ENCODE measurements at regions not wholly inside any gene's neighbourhood (a gene's known extent, or its start where the extent isn't known, plus 50 kb on each side); places are given as distances from the start of the nearest gene placed in this dataset.

DNA sequence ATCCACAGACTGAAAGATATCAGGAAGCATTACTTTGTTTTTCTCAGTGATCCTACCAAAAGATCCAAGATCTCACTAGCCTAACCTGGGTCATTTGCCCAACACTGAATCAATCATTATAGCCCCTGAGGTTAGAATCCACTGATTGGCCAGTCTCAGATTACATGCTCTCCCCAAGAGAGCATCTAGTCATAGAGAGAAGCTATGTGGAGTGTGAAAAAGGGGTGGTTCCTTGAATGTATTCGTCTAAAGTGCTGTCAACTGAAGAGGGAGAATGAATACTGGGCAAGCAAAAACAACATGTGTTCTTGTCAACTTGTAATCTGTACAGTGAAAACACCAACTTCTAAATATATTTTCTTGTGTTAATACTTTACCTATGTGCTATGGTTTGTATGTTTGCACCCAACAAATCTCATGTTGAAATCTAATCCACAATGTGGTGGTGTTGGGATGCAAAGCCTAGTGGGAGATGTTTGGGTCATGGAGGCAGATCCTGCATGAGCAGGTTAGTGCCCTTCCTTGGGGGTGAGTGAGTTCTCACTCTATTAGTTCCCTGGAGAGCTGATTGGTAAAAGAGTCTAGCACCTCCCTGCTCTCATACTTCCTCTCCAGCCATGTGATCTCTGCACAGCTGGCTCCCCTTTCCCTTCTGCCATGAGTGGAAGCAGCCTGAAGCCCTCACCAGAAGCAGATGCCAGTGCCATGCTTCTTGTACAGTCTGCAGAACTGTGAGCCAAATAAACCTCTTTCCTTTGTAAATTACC, 60.3 kb upstream of the PJA2 start:
- peaks cover 3% of the 10 kb centered on the region; the same call in 1 of the 2 replicates for H3K4me1 ChIP-seq (ENCODE audit: control insufficient read depth, insufficient read depth, low read length)
- POLR2A ChIA-PET: no interaction called here

DNA sequence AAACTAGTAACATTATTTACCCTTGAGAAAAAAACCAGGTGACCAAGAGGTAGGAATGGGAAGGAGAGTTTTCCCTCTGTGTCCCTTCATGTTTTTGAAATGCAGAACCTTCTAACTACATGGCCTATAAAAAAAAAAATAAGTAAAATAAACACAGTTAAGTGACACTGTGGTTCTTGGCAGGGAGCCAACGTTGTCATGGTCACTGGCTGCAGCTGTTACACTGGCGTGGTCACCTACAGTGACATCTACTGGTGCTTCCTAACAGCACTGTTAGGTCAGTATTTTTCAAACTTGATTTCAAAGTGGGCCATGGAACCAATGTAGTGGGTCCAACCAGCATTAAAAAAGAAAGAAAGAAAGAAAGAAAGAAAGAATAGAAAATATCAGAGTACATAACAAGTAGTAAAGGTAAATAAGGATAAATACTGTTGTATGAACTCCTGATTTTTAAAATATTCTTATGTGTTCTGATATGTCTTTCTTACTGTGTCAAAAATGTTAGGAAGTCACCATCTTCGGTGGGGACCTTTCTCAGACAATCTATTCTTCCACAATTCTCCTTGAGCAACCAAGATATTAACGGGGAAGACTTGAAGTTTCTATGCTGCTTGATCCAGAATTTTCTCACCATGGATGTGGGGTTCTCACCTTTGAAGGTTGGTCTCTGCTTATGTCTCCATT, 59.1 kb upstream of the PJA2 start:
- Histone ChIP-seq H3K27ac (ENCODE audit: extremely low read depth, low read depth, low read length) (no peak overlapping the region), H3K4me1 (ENCODE audit: control insufficient read depth, insufficient read depth, low read length) (peaks cover 3% of the 10 kb centered on the region; the same call in 1 of the 2 replicates), H3K36me3 (ENCODE audit: control insufficient read depth in 2 of 2, insufficient read depth in 1 of 2, low read length in 2 of 2) (no peaks in the 10 kb centered on the region), H3K4me3 (ENCODE audit: low read depth, low read length) (no peak overlapping the region), H3K9me3 (ENCODE audit: control insufficient read depth, insufficient read depth, low read depth, low read length) (no peaks in the 10 kb centered on the region; the same call in 1 of the 2 replicates)
- POLR2A ChIA-PET: no interaction called here
- CTCF ChIA-PET: interaction anchor here (0.6 to 1.7 kb wide), 6 partner anchors 9 to 789 kb away, joined by 3 to 7 read pairs (median 4); no protein-coding TSS in a partner anchor
- TF ChIP-seq KLF7 (tag by site-specific recombination; IDR thresholded peaks at IDR 0.05; ENCODE audit: borderline replicate concordance): peak; percentile 29; the same call in 1 of the 2 replicates
- TF ChIP-seq PRDM1 (tag by site-specific recombination; IDR thresholded peaks at IDR 0.05): peak; percentile 35; the same call in 1 of the 2 replicates
- peak; percentile 99 for TF ChIP-seq ZNF660 (tag by site-specific recombination; IDR thresholded peaks at IDR 0.05)
- peak; percentile 70; the same call in 1 of the 2 replicates for TF ChIP-seq ZNF10 (tag by site-specific recombination; IDR thresholded peaks at IDR 0.05)
- TF ChIP-seq OVOL3 (tag by site-specific recombination; IDR thresholded peaks at IDR 0.05): no peak
- TF ChIP-seq ZNF544 (tag by site-specific recombination; IDR thresholded peaks at IDR 0.05): peak; percentile 94
- peak; percentile 84 for TF ChIP-seq ZNF341 (tag by site-specific recombination; IDR thresholded peaks at IDR 0.05; ENCODE audit: low read depth)
- TF ChIP-seq, protein P1, sequence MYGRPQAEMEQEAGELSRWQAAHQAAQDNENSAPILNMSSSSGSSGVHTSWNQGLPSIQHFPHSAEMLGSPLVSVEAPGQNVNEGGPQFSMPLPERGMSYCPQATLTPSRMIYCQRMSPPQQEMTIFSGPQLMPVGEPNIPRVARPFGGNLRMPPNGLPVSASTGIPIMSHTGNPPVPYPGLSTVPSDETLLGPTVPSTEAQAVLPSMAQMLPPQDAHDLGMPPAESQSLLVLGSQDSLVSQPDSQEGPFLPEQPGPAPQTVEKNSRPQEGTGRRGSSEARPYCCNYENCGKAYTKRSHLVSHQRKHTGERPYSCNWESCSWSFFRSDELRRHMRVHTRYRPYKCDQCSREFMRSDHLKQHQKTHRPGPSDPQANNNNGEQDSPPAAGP (tag by site-specific recombination; IDR thresholded peaks at IDR 0.05): peak; percentile 75; the same call in 1 of the 2 replicates
- peak; percentile 67; the same call in 1 of the 2 replicates for TF ChIP-seq GLI2 (tag by site-specific recombination; IDR thresholded peaks at IDR 0.05; ENCODE audit: borderline replicate concordance, low read depth)
- TF ChIP-seq ZNF174 (tag by site-specific recombination; IDR thresholded peaks at IDR 0.05): peak; percentile 91; the same call in 1 of the 2 replicates
- 0 out of 2 replicates have a peak, but pooled peaks have one; percentile 36 for TF ChIP-seq ZNF391 (tag by site-specific recombination; IDR thresholded peaks at IDR 0.05; ENCODE audit: borderline replicate concordance, low read depth)
- TF ChIP-seq, protein P2, sequence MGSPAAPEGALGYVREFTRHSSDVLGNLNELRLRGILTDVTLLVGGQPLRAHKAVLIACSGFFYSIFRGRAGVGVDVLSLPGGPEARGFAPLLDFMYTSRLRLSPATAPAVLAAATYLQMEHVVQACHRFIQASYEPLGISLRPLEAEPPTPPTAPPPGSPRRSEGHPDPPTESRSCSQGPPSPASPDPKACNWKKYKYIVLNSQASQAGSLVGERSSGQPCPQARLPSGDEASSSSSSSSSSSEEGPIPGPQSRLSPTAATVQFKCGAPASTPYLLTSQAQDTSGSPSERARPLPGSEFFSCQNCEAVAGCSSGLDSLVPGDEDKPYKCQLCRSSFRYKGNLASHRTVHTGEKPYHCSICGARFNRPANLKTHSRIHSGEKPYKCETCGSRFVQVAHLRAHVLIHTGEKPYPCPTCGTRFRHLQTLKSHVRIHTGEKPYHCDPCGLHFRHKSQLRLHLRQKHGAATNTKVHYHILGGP (tag by site-specific recombination; IDR thresholded peaks at IDR 0.05): peak; percentile 68; the same call in 1 of the 2 replicates
- TF ChIP-seq, protein P3, sequence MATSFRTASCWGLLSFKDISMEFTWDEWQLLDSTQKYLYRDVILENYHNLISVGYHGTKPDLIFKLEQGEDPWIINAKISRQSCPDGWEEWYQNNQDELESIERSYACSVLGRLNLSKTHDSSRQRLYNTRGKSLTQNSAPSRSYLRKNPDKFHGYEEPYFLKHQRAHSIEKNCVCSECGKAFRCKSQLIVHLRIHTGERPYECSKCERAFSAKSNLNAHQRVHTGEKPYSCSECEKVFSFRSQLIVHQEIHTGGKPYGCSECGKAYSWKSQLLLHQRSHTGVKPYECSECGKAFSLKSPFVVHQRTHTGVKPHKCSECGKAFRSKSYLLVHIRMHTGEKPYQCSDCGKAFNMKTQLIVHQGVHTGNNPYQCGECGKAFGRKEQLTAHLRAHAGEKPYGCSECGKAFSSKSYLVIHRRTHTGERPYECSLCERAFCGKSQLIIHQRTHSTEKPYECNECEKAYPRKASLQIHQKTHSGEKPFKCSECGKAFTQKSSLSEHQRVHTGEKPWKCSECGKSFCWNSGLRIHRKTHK (tag by site-specific recombination; IDR thresholded peaks at IDR 0.05): no peak
- peak; percentile 60; the same call in 1 of the 2 replicates for TF ChIP-seq ZNF366 (tag by site-specific recombination; conservative IDR thresholded peaks at IDR 0.05)
- no peak for TF ChIP-seq OSR2 (tag by site-specific recombination; IDR thresholded peaks at IDR 0.05)
- no peak for TF ChIP-seq ZNF560 (tag by site-specific recombination; IDR thresholded peaks at IDR 0.05; ENCODE audit: borderline replicate concordance)
- no peak for TF ChIP-seq SP2 (tag by site-specific recombination; IDR thresholded peaks at IDR 0.05)
- TF ChIP-seq GFI1B (tag by site-specific recombination; IDR thresholded peaks at IDR 0.05): no peak
- TF ChIP-seq ZFP41 (tag by site-specific recombination; IDR thresholded peaks at IDR 0.05; ENCODE audit: borderline replicate concordance): no peak
- TF ChIP-seq ZNF664 (tag by site-specific recombination; IDR thresholded peaks at IDR 0.05): no peak
- no peak for TF ChIP-seq ZNF155 (tag by site-specific recombination; IDR thresholded peaks at IDR 0.05)
- peak; percentile 73 for TF ChIP-seq ZNF843 (tag by site-specific recombination; IDR thresholded peaks at IDR 0.05)
- no peak for TF ChIP-seq SCRT2 (tag by site-specific recombination; IDR thresholded peaks at IDR 0.05)
- TF ChIP-seq ZNF274 (IDR thresholded peaks at IDR 0.05; ENCODE audit: low read length): no peak
- TF ChIP-seq ZNF274 (tag by site-specific recombination; IDR thresholded peaks at IDR 0.05; ENCODE audit: borderline replicate concordance): no peak
- TF ChIP-seq KLF8 (tag by site-specific recombination; IDR thresholded peaks at IDR 0.05): peak; percentile 74
- no peak; the same call in 1 of the 2 replicates for TF ChIP-seq ZIC2 (tag by site-specific recombination; IDR thresholded peaks at IDR 0.05)
- TF ChIP-seq ZNF394 (tag by site-specific recombination; IDR thresholded peaks at IDR 0.05; ENCODE audit: borderline replicate concordance): 0 out of 2 replicates have a peak, but pooled peaks have one; percentile 12

More for the DNA sequence above, 60.3 kb upstream of the PJA2 start:
- TF ChIP-seq ZNF138 (tag by site-specific recombination; IDR thresholded peaks at IDR 0.05; ENCODE audit: borderline replicate concordance): no peak
- CTCF ChIA-PET: interaction anchor here (0.6 to 1.7 kb wide), 8 partner anchors 8 to 878 kb away, joined by 3 to 7 read pairs (median 4); no protein-coding TSS in a partner anchor
- Histone ChIP-seq H3K36me3 (ENCODE audit: control insufficient read depth in 2 of 2, insufficient read depth in 1 of 2, low read length in 2 of 2) (no peaks in the 10 kb centered on the region), H3K4me3 (ENCODE audit: low read depth, low read length) (no peak overlapping the region), H3K27ac (ENCODE audit: extremely low read depth, low read depth, low read length) (no peak overlapping the region), H3K9me3 (ENCODE audit: control insufficient read depth, insufficient read depth, low read depth, low read length) (no peaks in the 10 kb centered on the region; the same call in 1 of the 2 replicates)
